ENCODE measurements at regions not wholly inside any gene's neighbourhood (a gene's known extent, or its start where the extent isn't known, plus 50 kb on each side); places are given as distances from the start of the nearest gene placed in this dataset.

DNA sequence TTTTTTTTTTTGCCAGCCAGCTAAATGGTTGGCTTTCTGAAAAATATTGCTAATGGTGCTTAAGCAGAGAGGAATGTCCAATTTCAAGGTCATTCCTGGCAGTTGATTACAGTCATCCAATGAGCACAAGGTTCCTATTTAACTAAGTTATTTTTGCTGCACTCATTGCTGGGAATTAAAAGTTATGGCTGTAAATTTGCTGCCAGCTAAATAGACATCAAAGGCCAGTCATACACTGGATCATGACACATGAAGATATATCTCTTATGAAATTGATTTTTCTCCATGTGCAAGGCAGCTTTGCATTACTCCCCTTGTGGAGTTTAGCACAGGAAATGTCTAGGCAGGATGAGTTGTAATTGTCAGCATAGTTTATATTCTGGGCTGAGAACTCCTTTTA lies 1898.4 kb upstream of the CELF4 start:
- no peaks in the 10 kb centered on the region for H3K79me2 ChIP-seq (ENCODE audit: control insufficient read depth in 1 of 2, insufficient read depth in 2 of 2, low read length in 2 of 2)
- ChIA-PET POLR2A (ENCODE audit: partially characterized antibody) (no interaction called here), CTCF (ENCODE audit: partially characterized antibody) (interaction anchor here (0.6 to 0.9 kb wide), 3 partner anchors 9 to 1154 kb away, joined by 3 read pairs; no protein-coding TSS in a partner anchor)
- H3K79me1 ChIP-seq (ENCODE audit: low read depth, low read length), result no peaks in the 10 kb centered on the region
- no peak overlapping the region for H4K8ac ChIP-seq (ENCODE audit: extremely low read depth, insufficient read depth, low read length)
- H3K27ac ChIP-seq (ENCODE audit: low read depth, low read length), result no peak overlapping the region
- H3K4me2 ChIP-seq (ENCODE audit: insufficient read depth in 1 of 2, low read depth in 2 of 2, low read length in 2 of 2), result no peak overlapping the region
- H3K18ac ChIP-seq (ENCODE audit: extremely low read depth, low read length), result no peak overlapping the region
- TF ChIP-seq TCF12 (IDR thresholded peaks at IDR 0.05; ENCODE audit: low read depth, low read length), result no peak
- TF ChIP-seq BCL11A (IDR thresholded peaks at IDR 0.05; ENCODE audit: low read depth in 2 of 2, low read length in 2 of 2), result no peak
- TF ChIP-seq, protein P1, sequence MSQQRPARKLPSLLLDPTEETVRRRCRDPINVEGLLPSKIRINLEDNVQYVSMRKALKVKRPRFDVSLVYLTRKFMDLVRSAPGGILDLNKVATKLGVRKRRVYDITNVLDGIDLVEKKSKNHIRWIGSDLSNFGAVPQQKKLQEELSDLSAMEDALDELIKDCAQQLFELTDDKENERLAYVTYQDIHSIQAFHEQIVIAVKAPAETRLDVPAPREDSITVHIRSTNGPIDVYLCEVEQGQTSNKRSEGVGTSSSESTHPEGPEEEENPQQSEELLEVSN (IDR thresholded peaks at IDR 0.05), result no peak
- TF ChIP-seq POLR2A (IDR thresholded peaks at IDR 0.05; ENCODE audit: control extremely low read depth in 1 of 2, low read depth in 2 of 2, low read length in 2 of 2), result no peak
- no peak for TF ChIP-seq SIN3A (conservative IDR thresholded peaks at IDR 0.05 in 1 of 2, IDR thresholded peaks at IDR 0.05 in 1 of 2; ENCODE audit: low read depth in 1 of 2, low read length in 2 of 2)
- TF ChIP-seq CBX5 (IDR thresholded peaks at IDR 0.05; ENCODE audit: low read depth, low read length), result no peak
- no peak for TF ChIP-seq POU5F1 (IDR thresholded peaks at IDR 0.05; ENCODE audit: low read depth, low read length)
- no peak for TF ChIP-seq SIRT6 (IDR thresholded peaks at IDR 0.05; ENCODE audit: low read length)
- no peak for TF ChIP-seq CTBP2 (IDR thresholded peaks at IDR 0.05; ENCODE audit: borderline replicate concordance, insufficient read depth, insufficient read length, low read length)
- TF ChIP-seq, protein P2, sequence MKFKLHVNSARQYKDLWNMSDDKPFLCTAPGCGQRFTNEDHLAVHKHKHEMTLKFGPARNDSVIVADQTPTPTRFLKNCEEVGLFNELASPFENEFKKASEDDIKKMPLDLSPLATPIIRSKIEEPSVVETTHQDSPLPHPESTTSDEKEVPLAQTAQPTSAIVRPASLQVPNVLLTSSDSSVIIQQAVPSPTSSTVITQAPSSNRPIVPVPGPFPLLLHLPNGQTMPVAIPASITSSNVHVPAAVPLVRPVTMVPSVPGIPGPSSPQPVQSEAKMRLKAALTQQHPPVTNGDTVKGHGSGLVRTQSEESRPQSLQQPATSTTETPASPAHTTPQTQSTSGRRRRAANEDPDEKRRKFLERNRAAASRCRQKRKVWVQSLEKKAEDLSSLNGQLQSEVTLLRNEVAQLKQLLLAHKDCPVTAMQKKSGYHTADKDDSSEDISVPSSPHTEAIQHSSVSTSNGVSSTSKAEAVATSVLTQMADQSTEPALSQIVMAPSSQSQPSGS (IDR thresholded peaks at IDR 0.05; ENCODE audit: low read length), result no peak
- TF ChIP-seq BRCA1 (IDR thresholded peaks at IDR 0.05; ENCODE audit: low read depth, low read length), result no peak
- TF ChIP-seq SIX5 (IDR thresholded peaks at IDR 0.05; ENCODE audit: low read depth, low read length), result no peak
- no peak overlapping the region for H4K91ac ChIP-seq (replicated peaks; ENCODE audit: insufficient read length, low read length)
- H3K4me1 ChIP-seq (replicated peaks in 1 of 4; ENCODE audit: control insufficient read depth in 3 of 4, insufficient read depth in 4 of 4, low read length in 3 of 4), result no peaks in the 10 kb centered on the region
- no peak overlapping the region for H3K9ac ChIP-seq (replicated peaks in 1 of 4; ENCODE audit: extremely low read depth in 1 of 4, low read depth in 3 of 4, low read length in 3 of 4)
- peaks cover 0 to 3% of the 10 kb centered on the region in 2 experiments; a peak in 1 of 4 replicates for H3K9me3 ChIP-seq (ENCODE audit: insufficient read depth in 2 of 2, low read depth in 1 of 2, low read length in 1 of 2)
- H4K20me1 ChIP-seq (replicated peaks in 1 of 2; ENCODE audit: control insufficient read depth in 1 of 2, insufficient read depth in 2 of 2, low read length in 2 of 2), result no peaks in the 10 kb centered on the region
- H2BK12ac ChIP-seq (ENCODE audit: low read depth, low read length), result no peak overlapping the region
- no peaks in the 10 kb centered on the region for H3K23me2 ChIP-seq (ENCODE audit: low read depth, low read length)
- no peak for DNase-seq (ENCODE audit: low read depth in 1 of 2, low spot score in 2 of 2)
- no peak overlapping the region for H3K4me3 ChIP-seq (ENCODE audit: extremely low read depth in 1 of 4, insufficient read depth in 2 of 4, low read depth in 3 of 4, low read length in 4 of 4)
- H4K5ac ChIP-seq (ENCODE audit: insufficient read length, low read depth, low read length), result no peak overlapping the region
- H3K36me3 ChIP-seq (ENCODE audit: control insufficient read depth in 2 of 4, insufficient read depth in 4 of 4, low read length in 3 of 4), result no peaks in the 10 kb centered on the region
- H2AFZ ChIP-seq (ENCODE audit: low read length), result no peak overlapping the region
- no peak overlapping the region for H3K56ac ChIP-seq (replicated peaks; ENCODE audit: insufficient read length, low read depth, low read length)
- no peak overlapping the region for H3K4ac ChIP-seq (replicated peaks; ENCODE audit: insufficient read length, low read depth, low read length)
- H2BK20ac ChIP-seq (ENCODE audit: low read length), result no peak overlapping the region
- H3K27me3 ChIP-seq (replicated peaks in 1 of 4; ENCODE audit: control insufficient read depth in 3 of 4, extremely low read depth in 1 of 4, insufficient read depth in 3 of 4, low read length in 3 of 4), result no peaks in the 10 kb centered on the region
- H2AK5ac ChIP-seq (ENCODE audit: low read depth, low read length), result no peak overlapping the region
- no peak overlapping the region for H3K23ac ChIP-seq (ENCODE audit: insufficient read length)
- no peak overlapping the region for H2BK120ac ChIP-seq (replicated peaks; ENCODE audit: low read depth, low read length)
- H2BK15ac ChIP-seq (ENCODE audit: low read length), result no peak overlapping the region
- H2BK5ac ChIP-seq (ENCODE audit: low read depth, low read length), result no peak overlapping the region
- no peak overlapping the region for H3K14ac ChIP-seq (ENCODE audit: insufficient read length)
- no peak for FAIRE-seq

Measured in H1 (cell line).